PC-3 (cell line): ENCODE measurements at regions not wholly inside any gene's neighbourhood (a gene's known extent, or its start where the extent isn't known, plus 50 kb on each side); places are given as distances from the start of the nearest gene placed in this dataset.

Source experiments
- ATAC-seq: fragments of 200-7000 bp; cut with Tn5 transposase; 2 replicates; pipeline ENCODE4 v1.9.1; 2020; ENCODE audit warnings: mild to moderate bottlenecking, moderate library complexity
- BruUV-seq: library from RNA; stranded (reverse); fragments of 400-500 nt; replicated peaks from 2 replicates; lab custom pipeline; 2021; lab: Mats Ljungman, UMichigan
- CTCF ChIA-PET: fragments of 300-600 bp; sonication (Branson Sonifier 250); formaldehyde crosslinking; loops from one replicate; lab custom pipeline; 2022; ENCODE audit warnings: antibody characterized with exemption; lab: Charles Lee
- POLR2A ChIA-PET: fragments of 300-600 bp; sonication (Branson Sonifier 250); formaldehyde crosslinking; loops from one replicate; lab custom pipeline; 2022; ENCODE audit warnings: antibody characterized with exemption; ENCODE audit not compliant: unreplicated experiment; lab: Charles Lee
- DNase-seq: peaks from one replicate; pipeline ENCODE4 v3.0.0-alpha.2; 2015
- H2AFZ ChIP-seq: fragments of 300-600 bp; sonication (generic); 2 replicates; pipeline ENCODE4 v1.6.0; 2016; ENCODE audit warnings: antibody characterized with exemption, low read length
- H3F3A ChIP-seq: fragments of 300-600 bp; sonication (generic); one replicate; pipeline ENCODE4 v1.6.0; 2017; ENCODE audit warnings: antibody characterized with exemption, low read length, control low read depth, mild to moderate bottlenecking; ENCODE audit not compliant: unreplicated experiment
- H3K27ac ChIP-seq: fragments of 300-600 bp; sonication (generic); 2 replicates; pipeline ENCODE4 v1.5.1; 2016; ENCODE audit warnings: mild to moderate bottlenecking, low read length
- H3K27me3 ChIP-seq: fragments of 300-600 bp; sonication (generic); 2 replicates; pipeline ENCODE4 v1.6.1; 2016; ENCODE audit warnings: low read length, mixed read lengths
- H3K36me3 ChIP-seq: fragments of 300-600 bp; sonication (generic); 2 replicates; pipeline ENCODE4 v1.6.1; 2016; ENCODE audit warnings: low read depth, mixed run types, low read length, mixed read lengths
- H3K4me1 ChIP-seq: fragments of 300-600 bp; sonication (generic); 2 replicates; pipeline ENCODE4 v1.5.1; 2016; ENCODE audit warnings: low read length; ENCODE audit not compliant: insufficient read depth
- H3K4me2 ChIP-seq: fragments of 300-600 bp; sonication (generic); 2 replicates; pipeline ENCODE4 v1.6.0; 2016; ENCODE audit warnings: low read length
- H3K4me3 ChIP-seq: fragments of 300-600 bp; sonication (generic); 2 replicates; pipeline ENCODE4 v1.5.1; 2016; ENCODE audit warnings: mild to moderate bottlenecking, low read length, mixed read lengths
- H3K79me2 ChIP-seq: fragments of 300-600 bp; sonication (generic); 2 replicates; pipeline ENCODE4 v1.6.1; 2017; ENCODE audit warnings: low read length, mixed read lengths
- H3K9ac ChIP-seq: fragments of 300-600 bp; sonication (generic); 2 replicates; pipeline ENCODE4 v1.6.0; 2016; ENCODE audit warnings: mild to moderate bottlenecking, low read length
- H3K9me2 ChIP-seq: fragments of 300-600 bp; sonication (generic); replicated peaks from 2 replicates; pipeline ENCODE4 v1.6.1; 2016; ENCODE audit warnings: mixed run types, low read length, mixed read lengths
- H3K9me3 ChIP-seq: fragments of 300-600 bp; sonication (generic); 2 replicates; pipeline ENCODE4 v1.6.1; 2016; ENCODE audit warnings: low read length, mixed read lengths
- H4K20me1 ChIP-seq: fragments of 300-600 bp; sonication (generic); 2 replicates; pipeline ENCODE4 v1.6.1; 2016; ENCODE audit warnings: low read length, mixed read lengths
- EZH2 ChIP-seq: fragments of 300-600 bp; sonication (generic); IDR thresholded peaks from one replicate; pipeline ENCODE4 v1.6.1; 2017; ENCODE audit warnings: antibody characterized with exemption, mild to moderate bottlenecking, low read length; ENCODE audit not compliant: unreplicated experiment
- EZH2phosphoT487 ChIP-seq: fragments of 300-600 bp; sonication (generic); IDR thresholded peaks from 2 replicates; pipeline ENCODE4 v1.6.1; 2018; ENCODE audit warnings: mild to moderate bottlenecking, antibody characterized with exemption, low read length, borderline replicate concordance
- intact Hi-C: fragments of 100-400 bp; cut with micrococcal nuclease; formaldehyde crosslinking; loops from 2 replicates; pipeline ENCODE4 v1.9.0; 2023
- TF ChIP-seq, protein P1 (sequence below): fragments of 300-600 bp; sonication (generic); conservative IDR thresholded peaks from 2 replicates; pipeline ENCODE4 v1.5.1; 2017; ENCODE audit warnings: antibody characterized with exemption, low read depth, mild to moderate bottlenecking, low read length

DNA sequence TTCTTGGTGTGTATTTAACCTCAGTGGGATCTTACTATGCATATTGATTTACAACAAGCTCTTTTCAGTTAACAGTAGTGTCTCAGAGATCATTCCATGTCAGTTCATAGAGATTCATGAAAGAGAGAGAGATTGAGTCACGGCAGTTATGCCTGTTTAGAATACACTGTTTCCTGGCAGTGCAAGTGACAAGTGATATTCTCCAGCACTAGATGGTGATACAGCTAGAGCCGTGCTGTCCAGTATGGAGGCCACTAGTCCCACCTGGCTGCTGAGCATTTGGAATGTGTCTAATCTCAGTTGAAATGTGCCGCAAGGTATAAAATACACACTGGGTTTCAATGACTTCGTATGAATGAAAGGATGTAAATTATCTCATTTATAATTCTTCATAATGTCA is 184.4 kb downstream of the SUDS3 start:
- H3K9me3 ChIP-seq: no peaks in the 10 kb centered on the region
- no peak overlapping the region for H3K4me2 ChIP-seq
- ChIA-PET POLR2A (no interaction called here), CTCF (no interaction called here)
- no peak for ATAC-seq
- H3K9me2 ChIP-seq: no peaks in the 10 kb centered on the region
- H3K9ac ChIP-seq: no peak overlapping the region
- no peak overlapping the region for H2AFZ ChIP-seq
- H3K79me2 ChIP-seq: no peaks in the 10 kb centered on the region
- TF ChIP-seq EZH2 (no peak), EZH2phosphoT487 (no peak)
- TF ChIP-seq, protein P1, sequence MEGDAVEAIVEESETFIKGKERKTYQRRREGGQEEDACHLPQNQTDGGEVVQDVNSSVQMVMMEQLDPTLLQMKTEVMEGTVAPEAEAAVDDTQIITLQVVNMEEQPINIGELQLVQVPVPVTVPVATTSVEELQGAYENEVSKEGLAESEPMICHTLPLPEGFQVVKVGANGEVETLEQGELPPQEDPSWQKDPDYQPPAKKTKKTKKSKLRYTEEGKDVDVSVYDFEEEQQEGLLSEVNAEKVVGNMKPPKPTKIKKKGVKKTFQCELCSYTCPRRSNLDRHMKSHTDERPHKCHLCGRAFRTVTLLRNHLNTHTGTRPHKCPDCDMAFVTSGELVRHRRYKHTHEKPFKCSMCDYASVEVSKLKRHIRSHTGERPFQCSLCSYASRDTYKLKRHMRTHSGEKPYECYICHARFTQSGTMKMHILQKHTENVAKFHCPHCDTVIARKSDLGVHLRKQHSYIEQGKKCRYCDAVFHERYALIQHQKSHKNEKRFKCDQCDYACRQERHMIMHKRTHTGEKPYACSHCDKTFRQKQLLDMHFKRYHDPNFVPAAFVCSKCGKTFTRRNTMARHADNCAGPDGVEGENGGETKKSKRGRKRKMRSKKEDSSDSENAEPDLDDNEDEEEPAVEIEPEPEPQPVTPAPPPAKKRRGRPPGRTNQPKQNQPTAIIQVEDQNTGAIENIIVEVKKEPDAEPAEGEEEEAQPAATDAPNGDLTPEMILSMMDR: no peak
- no peak overlapping the region for H3K4me3 ChIP-seq
- no peaks in the 10 kb centered on the region for H3K36me3 ChIP-seq
- BruUV-seq: no TSS peak
- intact Hi-C loops: no loop called here
- H4K20me1 ChIP-seq: no peaks in the 10 kb centered on the region
- H3K27me3 ChIP-seq: peaks cover 75% of the 10 kb centered on the region
- H3K4me1 ChIP-seq: no peaks in the 10 kb centered on the region
- no peak for DNase-seq
- H3K27ac ChIP-seq: no peak overlapping the region
- no peaks in the 10 kb centered on the region for H3F3A ChIP-seq

DNA sequence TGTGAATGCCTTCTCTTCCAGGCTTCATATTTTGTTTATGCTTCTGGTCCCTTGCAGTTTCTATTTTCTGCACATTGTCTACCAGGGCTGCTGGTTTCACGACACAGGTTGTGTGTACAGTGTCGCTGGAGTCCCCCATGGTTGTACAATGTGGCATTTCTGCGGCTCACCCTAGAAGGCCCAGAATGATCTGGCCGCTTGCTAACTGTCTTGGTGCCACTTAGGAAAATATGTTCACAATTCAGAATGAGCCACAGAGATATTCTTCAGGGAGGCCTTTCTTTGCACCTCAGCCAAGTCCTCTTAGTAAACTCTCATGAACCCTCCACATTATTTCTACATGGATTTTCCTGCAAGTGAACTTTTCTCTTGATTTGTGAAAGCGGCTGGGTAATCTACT is 195.4 kb downstream of the SUDS3 start:
- H3K27me3 ChIP-seq: no peaks in the 10 kb centered on the region; the same call in 1 of the 2 replicates
- CTCF ChIA-PET: no interaction called here
- H3K9ac ChIP-seq: no peak overlapping the region
- peaks cover 4% of the 10 kb centered on the region; the same call in 1 of the 2 replicates for H3K9me3 ChIP-seq
- no peak overlapping the region for H2AFZ ChIP-seq
- H3F3A ChIP-seq: no peaks in the 10 kb centered on the region
- no peaks in the 10 kb centered on the region for H3K9me2 ChIP-seq
- ATAC-seq: no peak
- no peak overlapping the region for H3K4me2 ChIP-seq
- POLR2A ChIA-PET: no interaction called here
- no peak for TF ChIP-seq EZH2phosphoT487
- intact Hi-C loops: no loop called here
- no peak overlapping the region for H3K27ac ChIP-seq
- H3K4me1 ChIP-seq: no peaks in the 10 kb centered on the region
- no peak overlapping the region for H3K4me3 ChIP-seq
- BruUV-seq: no TSS peak
- H3K36me3 ChIP-seq: no peaks in the 10 kb centered on the region
- H4K20me1 ChIP-seq: no peaks in the 10 kb centered on the region
- no peaks in the 10 kb centered on the region for H3K79me2 ChIP-seq
- DNase-seq: no peak

DNA sequence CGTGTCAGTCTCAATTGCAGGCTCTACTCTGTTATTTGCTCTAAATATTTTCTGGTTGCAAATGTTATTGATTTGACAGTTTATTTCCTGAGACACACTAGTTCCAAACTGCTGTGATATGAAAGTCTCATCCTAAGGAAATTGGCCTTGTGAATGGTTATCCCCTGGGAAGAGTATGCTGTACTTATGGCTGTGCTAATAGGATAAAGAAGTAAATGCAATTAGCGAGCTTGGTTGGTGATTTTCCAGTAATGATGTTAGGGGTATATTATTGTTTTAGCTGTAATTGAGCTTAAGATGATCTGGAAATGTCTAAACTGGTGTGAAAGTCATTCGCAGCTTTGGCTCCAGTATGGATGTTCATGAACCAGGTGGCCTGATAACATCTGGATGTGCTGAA is 197.9 kb downstream of the SUDS3 start:
- H3K4me3 ChIP-seq: no peak overlapping the region
- no peaks in the 10 kb centered on the region for H3K36me3 ChIP-seq
- H3K9me2 ChIP-seq: no peaks in the 10 kb centered on the region
- H3K27ac ChIP-seq: no peak overlapping the region
- no peak overlapping the region for H3K9ac ChIP-seq
- H2AFZ ChIP-seq: no peak overlapping the region
- TF ChIP-seq EZH2phosphoT487 (no peak), EZH2 (no peak)
- TF ChIP-seq, protein P1: no peak
- no peaks in the 10 kb centered on the region; the same call in 1 of the 2 replicates for H3K27me3 ChIP-seq
- CTCF ChIA-PET: no interaction called here
- no peak for DNase-seq
- H3K4me2 ChIP-seq: no peak overlapping the region
- peaks cover 4% of the 10 kb centered on the region; the same call in 1 of the 2 replicates for H3K9me3 ChIP-seq
- no peaks in the 10 kb centered on the region for H3K79me2 ChIP-seq
- intact Hi-C loops: no loop called here
- BruUV-seq: no TSS peak
- H4K20me1 ChIP-seq: no peaks in the 10 kb centered on the region
- no peaks in the 10 kb centered on the region for H3F3A ChIP-seq
- POLR2A ChIA-PET: interaction anchor here (0.6 kb wide), 1 partner anchor 50 kb away, joined by 3 read pairs; no protein-coding TSS in a partner anchor
- no peaks in the 10 kb centered on the region for H3K4me1 ChIP-seq
- ATAC-seq: no peak
